ENCODE measurements at regions not wholly inside any gene's neighbourhood (a gene's known extent, or its start where the extent isn't known, plus 50 kb on each side); places are given as distances from the start of the nearest gene placed in this dataset.

- no peaks in the 10 kb centered on the region for H3K4me1 ChIP-seq (ENCODE audit: control insufficient read depth, insufficient read depth, low read length)
- in situ Hi-C loops (cut with HindIII; ENCODE audit: low pct_unique_long_range_greater_than_20kb, low sequenced_read_pairs) (no loop called here), intact Hi-C loops (cut with micrococcal nuclease; ENCODE audit: unreplicated experiment) (no loop called here)
- no peak for DNase-seq (ENCODE audit: low read depth, low spot score)
- H3K36me3 ChIP-seq (ENCODE audit: control insufficient read depth, insufficient read depth, low read length) = no peaks in the 10 kb centered on the region
- no peak overlapping the region for H3K27ac ChIP-seq (ENCODE audit: low read length)
- no TSS peak for BruUV-seq (replicated peaks)
- ChIA-PET CTCF (no interaction called here), POLR2A (no interaction called here)
- no peak overlapping the region for H3K4me3 ChIP-seq (ENCODE audit: low read depth in 2 of 2, low read length in 2 of 2)
- no peaks in the 10 kb centered on the region for H3K27me3 ChIP-seq (ENCODE audit: control insufficient read depth, insufficient read depth, low read length)
- TF ChIP-seq POLR2AphosphoS5 (IDR thresholded peaks at IDR 0.05; ENCODE audit: low read depth, low read length) (no peak), TCF7L2 (IDR thresholded peaks at IDR 0.05; ENCODE audit: low read depth, low read length) (no peak), REST (IDR thresholded peaks at IDR 0.05; ENCODE audit: insufficient read depth in 1 of 2, low read depth in 2 of 2, low read length in 1 of 2) (no peak), SIN3A (IDR thresholded peaks at IDR 0.05; ENCODE audit: borderline replicate concordance, insufficient read depth, low read depth, low read length) (no peak), CTCF (IDR thresholded peaks at IDR 0.05) (no peak)
- no peaks in the 10 kb centered on the region for H3K9me3 ChIP-seq (ENCODE audit: control insufficient read depth, insufficient read depth, low read depth, low read length)
- ATAC-seq = no peak
These were observed 198.3 kb downstream of the PCDH10 start for GRCh38 chr4:133347409-133347808.

- ChIA-PET POLR2A (no interaction called here), CTCF (no interaction called here)
- Histone ChIP-seq H3K36me3 (ENCODE audit: control insufficient read depth, insufficient read depth, low read length) (no peaks in the 10 kb centered on the region), H3K27me3 (ENCODE audit: control insufficient read depth, insufficient read depth, low read length) (no peaks in the 10 kb centered on the region), H3K4me1 (ENCODE audit: control insufficient read depth, insufficient read depth, low read length) (no peaks in the 10 kb centered on the region), H3K27ac (ENCODE audit: low read length) (no peak overlapping the region), H3K9me3 (ENCODE audit: control insufficient read depth, insufficient read depth, low read depth, low read length) (no peaks in the 10 kb centered on the region), H3K4me3 (ENCODE audit: low read depth in 2 of 2, low read length in 2 of 2) (no peak overlapping the region)
- in situ Hi-C loops (cut with HindIII; ENCODE audit: low pct_unique_long_range_greater_than_20kb, low sequenced_read_pairs) = no loop called here
- intact Hi-C loops (cut with micrococcal nuclease; ENCODE audit: unreplicated experiment) = no loop called here
- DNase-seq (ENCODE audit: low read depth, low spot score) = no peak
- BruUV-seq (replicated peaks) = no TSS peak
- TF ChIP-seq POLR2AphosphoS5 (IDR thresholded peaks at IDR 0.05; ENCODE audit: low read depth, low read length) (no peak), REST (IDR thresholded peaks at IDR 0.05; ENCODE audit: insufficient read depth in 1 of 2, low read depth in 2 of 2, low read length in 1 of 2) (no peak), TCF7L2 (IDR thresholded peaks at IDR 0.05; ENCODE audit: low read depth, low read length) (no peak), SIN3A (IDR thresholded peaks at IDR 0.05; ENCODE audit: borderline replicate concordance, insufficient read depth, low read depth, low read length) (no peak), CTCF (IDR thresholded peaks at IDR 0.05) (no peak)
- ATAC-seq = no peak
These were observed 175.4 kb downstream of the PCDH10 start for GRCh38 chr4:133324491-133324890.

Measured in Panc1 (cell line).